HG02623 (cell line): ENCODE measurements at regions not wholly inside any gene's neighbourhood (a gene's known extent, or its start where the extent isn't known, plus 50 kb on each side); places are given as distances from the start of the nearest gene placed in this dataset.
"Not testable (repeated sequence)": the region's sequence is repeated elsewhere in the genome, so short reads cannot be mapped to it uniquely, and the experiment has no call there.

Experiments
- ATAC-seq: cut with Tn5 transposase; IDR thresholded peaks from one replicate; pipeline ENCODE4 v1.9.1; 2021; ENCODE audit warnings: moderate library complexity; ENCODE audit not compliant: unreplicated experiment

GRCh38 chr10:81546243-81546642 lies 328.8 kb upstream of the NRG3 start:
- no peak for ATAC-seq

- ATAC-seq, result no peak
These were observed 326.8 kb upstream of the NRG3 start for GRCh38 chr10:81548160-81548559.

GRCh38 chr10:81564143-81564542 lies 310.9 kb upstream of the NRG3 start:
- no peak for ATAC-seq

- ATAC-seq, result no peak
These were observed 305.5 kb upstream of the NRG3 start for GRCh38 chr10:81569488-81569887.

- no peak for ATAC-seq
These were observed 304.6 kb upstream of the NRG3 start for GRCh38 chr10:81570349-81570748.

GRCh38 chr10:81570878-81571794 lies 303.9 kb upstream of the NRG3 start:
- no peak for ATAC-seq

- ATAC-seq, result no peak
These were observed 300.0 kb upstream of the NRG3 start for GRCh38 chr10:81575036-81575435.

- ATAC-seq, result no peak
These were observed 298.7 kb upstream of the NRG3 start for GRCh38 chr10:81576336-81576735.

- no peak for ATAC-seq
These were observed 280.0 kb upstream of the NRG3 start for GRCh38 chr10:81594991-81595390.

- no peak for ATAC-seq
These were observed 274.8 kb upstream of the NRG3 start for GRCh38 chr10:81600185-81600584.

- ATAC-seq, result no peak
These were observed 271.8 kb upstream of the NRG3 start for GRCh38 chr10:81603106-81603620.

GRCh38 chr10:81644485-81644884 lies 230.5 kb upstream of the NRG3 start:
- not testable (repeated sequence) for ATAC-seq

- no peak for ATAC-seq
These were observed 219.0 kb upstream of the NRG3 start for GRCh38 chr10:81655986-81656385.

GRCh38 chr10:81662837-81663236 lies 212.2 kb upstream of the NRG3 start:
- no peak for ATAC-seq

- ATAC-seq, result not testable (repeated sequence)
These were observed 210.2 kb upstream of the NRG3 start for GRCh38 chr10:81664800-81665199.

- no peak for ATAC-seq
These were observed 200.1 kb upstream of the NRG3 start for GRCh38 chr10:81674941-81675340.

GRCh38 chr10:81679291-81679690 lies 195.7 kb upstream of the NRG3 start:
- ATAC-seq, result no peak

GRCh38 chr10:81680359-81680758 lies 194.6 kb upstream of the NRG3 start:
- ATAC-seq, result no peak

GRCh38 chr10:81688459-81688858 lies 186.5 kb upstream of the NRG3 start:
- no peak for ATAC-seq

GRCh38 chr10:81696609-81697388 lies 178.2 kb upstream of the NRG3 start:
- ATAC-seq, result no peak

- ATAC-seq, result no peak
These were observed 170.4 kb upstream of the NRG3 start for GRCh38 chr10:81704596-81704995.

GRCh38 chr10:81708416-81708815 lies 166.6 kb upstream of the NRG3 start:
- no peak for ATAC-seq
